ENCODE measurements at regions not wholly inside any gene's neighbourhood (a gene's known extent, or its start where the extent isn't known, plus 50 kb on each side); places are given as distances from the start of the nearest gene placed in this dataset.
A peak's percentile ranks its signal among the peaks of the same experiment; 100 is the strongest.

DNA sequence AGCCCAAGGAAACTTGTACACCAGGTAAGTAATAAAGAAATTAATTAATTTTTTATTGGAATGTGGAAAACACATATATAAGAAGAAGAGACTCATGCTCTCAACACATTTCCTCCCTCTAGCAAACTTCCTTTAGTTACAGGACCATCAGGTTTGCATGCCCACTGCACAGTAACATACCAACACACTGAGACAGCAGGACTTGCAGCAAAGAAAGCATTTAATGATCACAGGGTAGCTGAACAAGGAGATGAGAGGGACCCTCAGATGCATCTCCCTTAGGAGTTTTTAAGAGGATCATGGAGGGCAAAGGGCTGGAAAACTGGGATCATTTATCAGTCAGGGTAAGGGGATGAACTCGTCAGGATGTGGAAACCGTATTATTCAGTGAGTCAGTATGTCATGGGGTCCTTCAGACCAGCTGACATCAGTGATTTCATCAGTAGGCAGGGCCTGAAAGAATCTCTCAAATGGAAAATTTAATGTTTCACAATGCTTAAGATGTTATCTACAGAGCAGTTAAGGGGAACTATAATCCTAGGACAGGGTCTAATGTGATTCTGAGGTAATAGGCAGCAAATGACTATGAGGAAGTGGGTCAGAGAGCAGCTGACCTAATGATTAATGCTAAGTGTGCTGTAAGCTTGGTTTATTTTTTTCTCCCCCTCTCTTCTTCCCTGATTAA is 193.8 kb upstream of the RND3 start:
- Histone ChIP-seq H3K27ac (no peak overlapping the region), H3K36me3 (ENCODE audit: insufficient read depth in 1 of 2, low read depth in 1 of 2) (no peaks in the 10 kb centered on the region), H3K4me1 (no peaks in the 10 kb centered on the region), H3K9me3 (no peaks in the 10 kb centered on the region), H3K27me3 (ENCODE audit: insufficient read depth in 3 of 3, low read length in 2 of 3) (no peaks in the 10 kb centered on the region), H3K4me3 (no peak overlapping the region)
- 80 to 81% (median 80%) methylated on average over 2 of the region's 2 CpGs for WGBS, 3 donors
- TF ChIP-seq, protein P1, sequence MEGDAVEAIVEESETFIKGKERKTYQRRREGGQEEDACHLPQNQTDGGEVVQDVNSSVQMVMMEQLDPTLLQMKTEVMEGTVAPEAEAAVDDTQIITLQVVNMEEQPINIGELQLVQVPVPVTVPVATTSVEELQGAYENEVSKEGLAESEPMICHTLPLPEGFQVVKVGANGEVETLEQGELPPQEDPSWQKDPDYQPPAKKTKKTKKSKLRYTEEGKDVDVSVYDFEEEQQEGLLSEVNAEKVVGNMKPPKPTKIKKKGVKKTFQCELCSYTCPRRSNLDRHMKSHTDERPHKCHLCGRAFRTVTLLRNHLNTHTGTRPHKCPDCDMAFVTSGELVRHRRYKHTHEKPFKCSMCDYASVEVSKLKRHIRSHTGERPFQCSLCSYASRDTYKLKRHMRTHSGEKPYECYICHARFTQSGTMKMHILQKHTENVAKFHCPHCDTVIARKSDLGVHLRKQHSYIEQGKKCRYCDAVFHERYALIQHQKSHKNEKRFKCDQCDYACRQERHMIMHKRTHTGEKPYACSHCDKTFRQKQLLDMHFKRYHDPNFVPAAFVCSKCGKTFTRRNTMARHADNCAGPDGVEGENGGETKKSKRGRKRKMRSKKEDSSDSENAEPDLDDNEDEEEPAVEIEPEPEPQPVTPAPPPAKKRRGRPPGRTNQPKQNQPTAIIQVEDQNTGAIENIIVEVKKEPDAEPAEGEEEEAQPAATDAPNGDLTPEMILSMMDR (IDR thresholded peaks at IDR 0.05), result no peak
- DNase-seq, result no peak
- intact Hi-C loops (cut with DNase I), result no loop called here
- peak in 1 of 4 donors; percentile 42 for ATAC-seq

GRCh38 chr2:150679456-150680120 is 192.1 kb upstream of the RND3 start:
- Histone ChIP-seq H3K4me1 (no peaks in the 10 kb centered on the region), H3K9me3 (no peaks in the 10 kb centered on the region), H3K27me3 (ENCODE audit: insufficient read depth in 3 of 3, low read length in 2 of 3) (no peaks in the 10 kb centered on the region), H3K27ac (no peak overlapping the region), H3K36me3 (ENCODE audit: insufficient read depth in 1 of 2, low read depth in 1 of 2) (no peaks in the 10 kb centered on the region), H3K4me3 (no peak overlapping the region)
- intact Hi-C loops (cut with DNase I), result no loop called here
- ATAC-seq (no peak), DNase-seq (no peak)
- TF ChIP-seq, protein P1 (IDR thresholded peaks at IDR 0.05), result no peak
- 56 to 68% (median 61%) methylated on average over 8 of the region's 8 CpGs for WGBS, 3 donors

DNA sequence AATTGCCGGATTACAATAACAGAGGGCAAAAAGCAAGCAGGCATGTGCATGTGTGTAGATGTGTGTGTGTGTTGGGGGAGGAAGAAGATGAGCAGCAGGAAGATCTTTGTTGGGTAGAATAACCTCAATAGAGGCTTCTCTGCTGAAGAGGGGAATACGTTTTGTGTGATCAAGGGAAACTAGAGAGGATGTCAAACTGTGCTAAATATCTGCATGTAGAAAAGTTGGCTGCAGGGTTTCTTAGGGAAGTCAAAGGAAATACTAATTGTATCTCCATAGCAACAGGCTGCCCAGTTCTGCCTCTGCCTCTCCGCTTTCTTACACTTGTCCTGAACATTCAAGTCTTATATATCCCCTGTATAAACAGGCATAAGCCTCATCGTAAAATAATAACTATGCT is 190.1 kb upstream of the RND3 start:
- Histone ChIP-seq H3K4me1 (no peaks in the 10 kb centered on the region), H3K36me3 (ENCODE audit: insufficient read depth in 1 of 2, low read depth in 1 of 2) (no peaks in the 10 kb centered on the region), H3K4me3 (no peak overlapping the region), H3K27me3 (ENCODE audit: insufficient read depth in 3 of 3, low read length in 2 of 3) (no peaks in the 10 kb centered on the region), H3K9me3 (no peaks in the 10 kb centered on the region), H3K27ac (no peak overlapping the region)
- ATAC-seq (no peak), DNase-seq (no peak)
- 74 to 86% (median 81%) methylated on average over 4 of the region's 4 CpGs for WGBS, 3 donors
- intact Hi-C loops (cut with DNase I), result no loop called here
- TF ChIP-seq, protein P1 (IDR thresholded peaks at IDR 0.05), result no peak

DNA sequence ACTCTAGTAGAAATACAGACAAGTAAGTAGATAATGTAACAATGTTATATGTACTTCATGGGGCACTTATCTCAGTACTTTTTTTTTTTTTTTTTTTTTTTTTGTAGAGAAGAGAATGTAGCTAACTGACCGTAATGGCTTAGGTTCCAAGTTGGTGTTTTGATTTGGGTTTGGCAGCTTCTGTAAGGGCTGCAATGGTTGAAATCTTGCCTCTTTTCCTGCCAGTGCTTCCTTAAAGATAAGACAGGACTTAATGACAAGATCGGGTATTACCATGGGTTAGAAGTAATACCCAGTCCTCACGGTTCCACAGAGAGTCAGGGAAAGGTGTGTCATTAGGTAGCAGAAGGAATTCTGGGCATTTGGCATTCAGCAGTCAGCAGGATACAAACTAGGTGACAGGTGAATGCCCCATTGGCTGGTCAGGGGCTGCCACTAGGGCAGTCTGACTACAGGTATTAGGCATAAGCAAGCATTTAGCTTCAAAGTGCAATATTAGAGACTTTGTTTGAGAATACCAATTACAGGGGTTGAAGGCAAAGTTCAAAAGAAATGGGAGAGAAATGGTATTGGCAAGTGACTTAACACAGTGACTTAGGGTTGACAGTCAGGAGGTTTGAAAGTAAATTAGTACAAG is 189.4 kb upstream of the RND3 start:
- ATAC-seq (no peak), DNase-seq (no peak)
- Histone ChIP-seq H3K36me3 (ENCODE audit: insufficient read depth in 1 of 2, low read depth in 1 of 2) (no peaks in the 10 kb centered on the region), H3K4me3 (no peak overlapping the region), H3K27me3 (ENCODE audit: insufficient read depth in 3 of 3, low read length in 2 of 3) (no peaks in the 10 kb centered on the region), H3K9me3 (no peaks in the 10 kb centered on the region), H3K4me1 (no peaks in the 10 kb centered on the region), H3K27ac (no peak overlapping the region)
- intact Hi-C loops (cut with DNase I), result no loop called here
- TF ChIP-seq, protein P1 (IDR thresholded peaks at IDR 0.05), result no peak
- WGBS, 3 donors, result 80 to 87% (median 81%) methylated on average over 3 of the region's 3 CpGs
